Gastroesophageal sphincter (tissue), 4 donors: ENCODE measurements at regions not wholly inside any gene's neighbourhood (a gene's known extent, or its start where the extent isn't known, plus 50 kb on each side); places are given as distances from the start of the nearest gene placed in this dataset.

Experiments
- ATAC-seq: fragments of 150-250 bp; one replicate; pipeline ENCODE4 v1.9.1; 2016; ENCODE audit warnings: mild to moderate bottlenecking, moderate library complexity
- H3K27ac ChIP-seq, 4 donors: fragments of 200-600 bp; sonication (generic) in 3 of 4; 1 replicate in 3 of 4; 2 replicates in 1 of 4; pipeline ENCODE4 v1.5.1; 2016 to 2019
- H3K27me3 ChIP-seq: fragments of 200-600 bp; sonication (generic); one replicate; pipeline ENCODE4 v1.5.1; 2019
- H3K36me3 ChIP-seq, 2 donors: fragments of 200-600 bp; sonication (generic); one replicate each; pipeline ENCODE4 v1.5.1; 2019; ENCODE audit warnings: control low read depth in 1 of 2
- H3K4me1 ChIP-seq, 3 donors: fragments of 200-600 bp; sonication (generic); 1 replicate in 2 of 3; 2 replicates in 1 of 3; pipeline ENCODE4 v1.5.1; 2016 to 2019; ENCODE audit warnings: control low read depth in 2 of 3
- H3K4me3 ChIP-seq, 2 donors: fragments of 200-600 bp; sonication (generic); one replicate each; pipeline ENCODE4 v1.5.1; 2019; ENCODE audit warnings: mild to moderate bottlenecking in 1 of 2, moderate library complexity in 1 of 2
- H3K9me3 ChIP-seq, 3 donors: fragments of 200-600 bp; sonication (generic); one replicate each; pipeline ENCODE4 v1.5.1; 2017 to 2019; ENCODE audit warnings: control low read depth in 2 of 3
- EP300 ChIP-seq: sonication (generic); formaldehyde crosslinking; IDR thresholded peaks from one replicate; pipeline ENCODE4 v1.6.1; 2017; ENCODE audit warnings: antibody characterized with exemption, mild to moderate bottlenecking
- POLR2A ChIP-seq, 2 donors: fragments of 450-650 bp; IDR thresholded peaks; one replicate each; pipeline ENCODE4 v1.6.1; 2017; ENCODE audit warnings: antibody characterized with exemption in 2 of 2, mild to moderate bottlenecking in 2 of 2, moderate library complexity in 1 of 2
- POLR2AphosphoS5 ChIP-seq: sonication (generic); formaldehyde crosslinking; IDR thresholded peaks from one replicate; pipeline ENCODE4 v1.6.1; 2017; ENCODE audit warnings: antibody characterized with exemption
- WGBS, 2 donors: methylation state at CpG; one replicate each; pipeline ENCODE4 v1.1.5; 2018; ENCODE audit warnings: low coverage in 1 of 2; 5-methylcytosine and 5-hydroxymethylcytosine counted together
- TF ChIP-seq, protein P1 (sequence below), 4 experiments: fragments of 200-600 bp in 2 of 4; fragments of 450-650 bp in 2 of 4; sonication (generic) in 1 of 4; IDR thresholded peaks; one replicate each; pipeline ENCODE4 v1.5.1; 2017 to 2019; ENCODE audit warnings: antibody characterized with exemption in 4 of 4, mild to moderate bottlenecking in 2 of 4, moderate library complexity in 2 of 4

DNA sequence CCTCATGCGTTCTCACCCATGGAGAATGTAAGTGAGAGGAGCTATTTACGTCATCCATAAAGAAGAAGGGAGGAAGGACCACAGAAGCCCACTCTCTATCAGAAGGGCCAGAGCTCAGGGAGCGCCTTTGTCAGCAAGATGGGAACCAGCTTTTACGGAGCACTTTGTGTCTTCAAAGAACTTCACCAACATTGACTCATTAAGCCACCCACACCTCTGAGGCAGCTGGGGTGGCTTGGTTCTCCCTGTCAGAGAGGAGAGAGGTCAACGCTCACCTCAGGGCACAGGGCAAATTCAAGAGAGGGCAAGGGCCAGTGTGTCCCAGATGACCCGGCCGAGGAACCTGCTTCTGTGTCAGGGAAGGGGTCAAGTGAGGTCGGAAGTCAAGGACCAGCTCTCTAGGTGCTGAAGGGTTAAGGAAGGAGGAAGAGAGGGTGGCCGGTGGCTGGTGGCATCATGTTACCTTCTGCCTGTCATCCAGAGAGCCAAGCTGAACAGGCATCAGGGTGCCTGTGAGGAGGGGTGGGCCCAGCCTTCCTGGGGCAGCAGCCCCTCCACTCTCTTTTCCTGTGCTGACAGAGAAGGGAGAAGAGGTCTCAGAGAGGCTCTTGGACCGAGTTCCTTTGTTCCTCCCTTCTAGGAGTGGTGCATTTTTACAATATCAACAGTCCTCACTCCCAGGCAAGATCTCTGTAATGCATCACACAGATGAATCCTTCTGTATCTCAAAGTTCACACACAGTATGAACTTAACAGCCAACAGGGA lies 109.0 kb downstream of the ETS2 start:
- 58 to 67% methylated on average over 6 to 8 of the region's 10 CpGs for WGBS, 2 donors
- no peak for ATAC-seq
- no peak overlapping the region for H3K4me3 ChIP-seq
- no peaks in the 10 kb centered on the region for H3K27me3 ChIP-seq
- H3K36me3 ChIP-seq = no peaks in the 10 kb centered on the region
- peak overlapping the region in 3 of 4 donors; percentile 69 to 88 (median 70) for H3K27ac ChIP-seq
- TF ChIP-seq POLR2AphosphoS5 = no peak
- no peak for TF ChIP-seq POLR2A (IDR thresholded peaks at IDR 0.05)
- TF ChIP-seq EP300 = no peak
- TF ChIP-seq, protein P1, sequence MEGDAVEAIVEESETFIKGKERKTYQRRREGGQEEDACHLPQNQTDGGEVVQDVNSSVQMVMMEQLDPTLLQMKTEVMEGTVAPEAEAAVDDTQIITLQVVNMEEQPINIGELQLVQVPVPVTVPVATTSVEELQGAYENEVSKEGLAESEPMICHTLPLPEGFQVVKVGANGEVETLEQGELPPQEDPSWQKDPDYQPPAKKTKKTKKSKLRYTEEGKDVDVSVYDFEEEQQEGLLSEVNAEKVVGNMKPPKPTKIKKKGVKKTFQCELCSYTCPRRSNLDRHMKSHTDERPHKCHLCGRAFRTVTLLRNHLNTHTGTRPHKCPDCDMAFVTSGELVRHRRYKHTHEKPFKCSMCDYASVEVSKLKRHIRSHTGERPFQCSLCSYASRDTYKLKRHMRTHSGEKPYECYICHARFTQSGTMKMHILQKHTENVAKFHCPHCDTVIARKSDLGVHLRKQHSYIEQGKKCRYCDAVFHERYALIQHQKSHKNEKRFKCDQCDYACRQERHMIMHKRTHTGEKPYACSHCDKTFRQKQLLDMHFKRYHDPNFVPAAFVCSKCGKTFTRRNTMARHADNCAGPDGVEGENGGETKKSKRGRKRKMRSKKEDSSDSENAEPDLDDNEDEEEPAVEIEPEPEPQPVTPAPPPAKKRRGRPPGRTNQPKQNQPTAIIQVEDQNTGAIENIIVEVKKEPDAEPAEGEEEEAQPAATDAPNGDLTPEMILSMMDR (IDR thresholded peaks at IDR 0.05) = no peak
- peaks cover 0 to 42% (median 11%) of the 10 kb centered on the region in 3 donors for H3K4me1 ChIP-seq
- H3K9me3 ChIP-seq = no peaks in the 10 kb centered on the region

- TF ChIP-seq POLR2A (IDR thresholded peaks at IDR 0.05) (no peak), EP300 (no peak), POLR2AphosphoS5 (no peak)
- TF ChIP-seq, protein P1 (IDR thresholded peaks at IDR 0.05) = no peak
- Histone ChIP-seq H3K4me3 (no peak overlapping the region), H3K9me3 (no peaks in the 10 kb centered on the region), H3K27ac (peak overlapping the region in 3 of 4 donors; percentile 76 to 88 (median 82)), H3K27me3 (no peaks in the 10 kb centered on the region), H3K36me3 (no peaks in the 10 kb centered on the region), H3K4me1 (peaks cover 0 to 42% (median 11%) of the 10 kb centered on the region in 3 donors)
- 50 to 100% methylated on average over 1 to 3 of the region's 3 CpGs for WGBS, 2 donors
- no peak for ATAC-seq
Observed at GRCh38 chr21:38913893-38914527, 108.3 kb downstream of the ETS2 start.

DNA sequence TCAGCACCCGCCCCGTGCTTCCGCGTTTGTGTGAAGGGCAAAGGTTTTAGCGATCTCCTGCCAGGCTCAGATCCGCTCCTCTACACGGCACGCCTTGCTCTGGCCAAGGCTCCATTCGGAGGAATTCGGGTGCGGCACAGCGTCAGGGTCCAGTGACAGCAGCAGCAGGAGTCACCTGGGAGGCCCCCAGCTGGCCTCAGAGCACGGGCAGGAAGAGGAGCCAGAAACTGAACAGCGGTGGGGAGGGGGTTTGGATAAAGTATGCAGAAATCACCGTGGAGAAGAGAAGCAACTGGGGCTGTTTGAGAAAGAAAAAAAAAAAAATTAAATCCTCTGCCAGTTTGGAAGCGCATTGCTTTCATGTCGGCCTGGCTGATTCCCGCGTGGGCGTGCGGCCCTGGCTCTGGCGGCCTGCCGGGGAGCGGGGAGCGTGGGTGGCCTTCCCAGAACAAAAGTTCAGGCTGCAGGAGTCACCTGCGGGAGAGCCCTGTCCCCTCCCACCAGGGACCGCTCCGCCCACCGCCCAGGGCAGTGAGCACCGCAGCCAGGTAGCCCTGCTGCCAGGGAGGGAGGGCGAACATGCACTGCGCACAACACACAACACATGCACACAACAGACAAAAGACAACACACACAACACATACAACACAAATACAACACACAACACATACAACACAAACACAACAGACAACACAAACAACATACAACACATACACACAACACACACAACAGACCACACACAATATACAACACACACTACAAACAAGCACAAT lies 107.6 kb downstream of the ETS2 start:
- peak; percentile 86 for ATAC-seq
- Histone ChIP-seq H3K27ac (peak overlapping the region; percentile 42 to 88 (median 79)), H3K4me1 (peaks cover 0 to 48% (median 11%) of the 10 kb centered on the region in 3 donors), H3K27me3 (no peaks in the 10 kb centered on the region), H3K36me3 (no peaks in the 10 kb centered on the region), H3K4me3 (peak overlapping the region in 1 of 2 donors; percentile 27), H3K9me3 (no peaks in the 10 kb centered on the region)
- 7% methylated on average over 16 of the region's 32 CpGs; no CpG with 5 or more reads in 1 of the 2 donors for WGBS, 2 donors
- TF ChIP-seq, protein P1 (IDR thresholded peaks at IDR 0.05) = no peak
- peak; percentile 81 for TF ChIP-seq POLR2AphosphoS5
- peak; percentile 1 for TF ChIP-seq EP300
- TF ChIP-seq POLR2A (IDR thresholded peaks at IDR 0.05) = no peak

DNA sequence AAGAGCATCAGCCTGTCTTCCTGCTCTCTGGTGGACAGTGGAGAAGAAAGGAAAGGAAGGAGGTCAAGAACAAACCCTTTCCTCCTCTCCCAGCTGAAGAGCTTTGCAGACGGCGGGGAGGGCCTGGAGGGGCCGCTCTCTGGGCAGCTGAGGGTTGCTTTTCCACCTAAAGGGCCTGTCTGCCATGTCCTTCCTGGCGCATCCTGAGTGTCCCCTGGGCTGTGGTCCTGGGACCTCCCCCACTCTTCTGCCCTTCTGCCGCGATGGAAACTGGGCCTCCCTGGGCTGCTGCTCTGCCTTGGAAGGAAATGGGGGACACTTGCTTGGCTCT lies 107.0 kb downstream of the ETS2 start:
- H3K9me3 ChIP-seq = no peaks in the 10 kb centered on the region
- TF ChIP-seq POLR2A (IDR thresholded peaks at IDR 0.05) (no peak), POLR2AphosphoS5 (no peak), EP300 (no peak)
- TF ChIP-seq, protein P1 (IDR thresholded peaks at IDR 0.05) = no peak
- 70 to 100% methylated on average over 1 to 4 of the region's 6 CpGs for WGBS, 2 donors
- no peaks in the 10 kb centered on the region for H3K27me3 ChIP-seq
- H3K4me1 ChIP-seq = peaks cover 0 to 53% (median 13%) of the 10 kb centered on the region in 3 donors
- no peaks in the 10 kb centered on the region for H3K36me3 ChIP-seq
- ATAC-seq = no peak
- H3K4me3 ChIP-seq = peak overlapping the region in 1 of 2 donors; percentile 27
- peak overlapping the region; percentile 42 to 88 (median 79) for H3K27ac ChIP-seq
